Skeletal muscle tissue (tissue), 3 donors: ENCODE measurements at regions not wholly inside any gene's neighbourhood (a gene's known extent, or its start where the extent isn't known, plus 50 kb on each side); places are given as distances from the start of the nearest gene placed in this dataset.

Experiments
- H3K27ac ChIP-seq: one replicate; pipeline ENCODE4 v1.7.0; 2013; ENCODE audit warnings: mild to moderate bottlenecking, low read depth, low read length, inconsistent platforms
- H3K27me3 ChIP-seq, 3 donors: one replicate each; pipeline ENCODE4 v1.7.0; 2013; ENCODE audit warnings: low read length in 3 of 3; ENCODE audit not compliant: control insufficient read depth in 3 of 3, insufficient read depth in 3 of 3
- H3K36me3 ChIP-seq, 3 donors: one replicate each; pipeline ENCODE4 v1.7.0; 2013; ENCODE audit warnings: low read length in 3 of 3; ENCODE audit not compliant: control insufficient read depth in 3 of 3, insufficient read depth in 3 of 3
- H3K4me1 ChIP-seq, 3 donors: one replicate each; pipeline ENCODE4 v1.7.0; 2013; ENCODE audit warnings: low read length in 3 of 3, mild to moderate bottlenecking in 3 of 3; ENCODE audit not compliant: control insufficient read depth in 3 of 3, insufficient read depth in 3 of 3
- H3K4me3 ChIP-seq, 3 donors: one replicate each; pipeline ENCODE4 v1.7.0; 2013; ENCODE audit warnings: low read length in 3 of 3
- H3K9ac ChIP-seq, 3 donors: one replicate each; pipeline ENCODE4 v1.7.0; 2013; ENCODE audit warnings: low read length in 3 of 3, mild to moderate bottlenecking in 3 of 3, moderate library complexity in 2 of 3, low read depth in 1 of 3
- H3K9me3 ChIP-seq, 3 donors: one replicate each; pipeline ENCODE4 v1.7.0; 2013; ENCODE audit warnings: low read length in 3 of 3; ENCODE audit not compliant: control insufficient read depth in 3 of 3
- donor health status: Osteomylitis.

DNA sequence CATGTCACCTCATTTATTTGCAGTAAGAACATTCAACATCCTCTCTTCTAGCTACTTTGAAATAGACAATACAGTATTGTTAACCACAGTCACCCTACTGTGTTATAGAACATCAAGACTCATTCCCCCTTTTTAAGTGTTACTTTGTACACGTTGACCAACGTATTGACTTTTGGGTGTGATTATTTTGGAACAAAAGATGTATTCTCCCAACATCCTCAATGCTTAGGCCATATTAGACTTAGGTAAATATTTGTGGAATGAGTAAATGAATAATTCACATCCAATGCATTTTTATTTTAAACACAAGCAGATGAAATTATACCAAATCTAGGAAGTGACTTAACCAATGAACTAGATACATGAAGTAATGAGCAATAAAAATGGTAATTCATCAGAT, 296.6 kb downstream of the CHRM3 start:
- Histone ChIP-seq H3K9me3 (no peaks in the 10 kb centered on the region), H3K27me3 (no peaks in the 10 kb centered on the region), H3K36me3 (no peaks in the 10 kb centered on the region), H3K27ac (no peak overlapping the region), H3K4me1 (no peaks in the 10 kb centered on the region), H3K4me3 (no peak overlapping the region), H3K9ac (no peak overlapping the region)

DNA sequence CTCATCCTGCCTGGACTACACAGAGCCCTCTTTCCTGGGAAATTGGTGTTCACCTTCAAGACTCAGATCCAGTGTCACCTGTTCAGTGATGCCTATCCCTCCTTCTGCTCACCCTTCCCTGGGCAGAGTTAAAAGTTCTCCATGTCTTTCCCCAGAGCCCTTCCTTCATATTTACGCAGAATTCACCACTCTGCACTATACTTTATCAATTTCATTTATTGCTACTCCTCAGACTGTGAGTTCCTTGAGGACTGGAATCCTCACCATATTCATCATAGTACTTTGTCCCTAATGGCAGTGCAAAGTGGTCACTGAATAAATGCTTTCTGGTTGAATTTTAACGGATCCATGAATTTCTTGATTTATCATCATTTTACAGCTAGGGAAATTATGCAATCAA, 300.0 kb downstream of the CHRM3 start:
- Histone ChIP-seq H3K4me1 (no peaks in the 10 kb centered on the region), H3K27ac (no peak overlapping the region), H3K9me3 (no peaks in the 10 kb centered on the region), H3K27me3 (no peaks in the 10 kb centered on the region), H3K9ac (no peak overlapping the region), H3K4me3 (no peak overlapping the region), H3K36me3 (no peaks in the 10 kb centered on the region)

DNA sequence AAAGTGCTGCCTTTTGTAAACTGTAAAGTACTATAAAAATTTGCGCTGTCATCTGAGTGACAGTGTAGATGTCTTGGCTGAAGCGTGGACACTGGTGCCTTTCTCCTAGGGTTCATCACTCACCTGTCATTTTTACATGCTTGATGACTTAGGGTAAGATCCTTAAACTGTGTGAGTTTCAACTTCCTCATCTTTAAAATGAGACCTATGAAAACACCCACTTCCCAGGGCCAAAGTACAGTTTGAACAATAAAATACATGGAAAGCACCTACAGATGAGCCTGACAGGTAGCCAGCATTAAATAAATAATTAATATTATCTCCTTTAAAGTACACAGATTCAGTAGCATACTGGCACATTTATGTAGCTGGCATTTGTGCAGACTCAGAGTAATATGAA, 309.9 kb downstream of the CHRM3 start:
- no peaks in the 10 kb centered on the region for H3K9me3 ChIP-seq

DNA sequence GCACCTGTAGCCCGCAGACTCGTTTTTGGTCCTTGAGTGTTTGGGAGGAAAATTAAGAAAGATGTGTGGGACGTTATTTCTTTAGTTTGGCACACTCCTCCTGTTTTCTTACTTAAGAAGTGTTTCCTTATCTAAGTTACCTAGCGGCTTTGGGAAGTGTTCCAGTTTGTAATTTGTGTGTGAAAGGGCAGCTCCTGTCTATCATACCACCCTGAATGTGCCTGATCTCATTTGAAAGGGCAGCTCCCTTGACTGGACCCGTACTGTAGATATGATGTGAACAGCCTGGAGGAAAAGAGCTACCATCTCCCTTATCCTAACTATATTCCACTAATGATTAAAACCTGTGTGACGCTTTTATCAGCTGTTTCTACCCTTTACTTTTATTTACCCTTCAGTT, 314.3 kb downstream of the CHRM3 start:
- H3K4me1 ChIP-seq: no peaks in the 10 kb centered on the region
- no peaks in the 10 kb centered on the region for H3K36me3 ChIP-seq
- H3K27ac ChIP-seq: no peak overlapping the region
- H3K9ac ChIP-seq: no peak overlapping the region
- H3K4me3 ChIP-seq: no peak overlapping the region
- H3K27me3 ChIP-seq: no peaks in the 10 kb centered on the region
- H3K9me3 ChIP-seq: no peaks in the 10 kb centered on the region

More for the DNA sequence above, 309.9 kb downstream of the CHRM3 start:
- Histone ChIP-seq H3K27ac (no peak overlapping the region), H3K27me3 (no peaks in the 10 kb centered on the region), H3K9ac (no peak overlapping the region), H3K4me1 (no peaks in the 10 kb centered on the region), H3K4me3 (no peak overlapping the region), H3K36me3 (no peaks in the 10 kb centered on the region)

DNA sequence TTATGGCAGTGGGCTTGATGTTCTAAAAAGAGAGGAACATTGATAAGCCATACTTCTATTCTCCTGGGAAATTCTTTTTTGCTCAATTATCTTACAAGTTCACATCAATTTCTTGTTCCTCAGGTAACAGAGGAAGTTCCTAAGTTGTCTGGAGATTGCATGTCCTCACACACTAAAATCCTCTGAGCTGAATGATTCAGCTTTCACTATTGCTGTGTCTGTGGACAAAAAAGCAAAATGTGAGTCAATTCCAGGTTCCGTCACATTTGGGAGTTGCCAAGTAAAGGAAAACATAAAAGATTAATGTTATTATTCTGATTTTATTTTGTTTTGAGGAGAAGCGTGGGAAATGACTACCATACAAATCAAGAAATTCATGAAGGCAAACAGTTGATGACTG, 316.7 kb downstream of the CHRM3 start:
- no peak overlapping the region for H3K9ac ChIP-seq
- no peaks in the 10 kb centered on the region for H3K36me3 ChIP-seq
- H3K4me1 ChIP-seq: no peaks in the 10 kb centered on the region

GRCh38 chr1:239706245-239706892, 320.0 kb downstream of the CHRM3 start:
- Histone ChIP-seq H3K4me3 (peak overlapping the region in 1 of 3 donors; percentile 19), H3K36me3 (no peaks in the 10 kb centered on the region), H3K27me3 (no peaks in the 10 kb centered on the region), H3K4me1 (no peaks in the 10 kb centered on the region), H3K9ac (no peak overlapping the region), H3K27ac (no peak overlapping the region), H3K9me3 (no peaks in the 10 kb centered on the region)

More for the DNA sequence above, 316.7 kb downstream of the CHRM3 start:
- Histone ChIP-seq H3K9me3 (no peaks in the 10 kb centered on the region), H3K27me3 (no peaks in the 10 kb centered on the region), H3K4me3 (no peak overlapping the region), H3K27ac (no peak overlapping the region)

DNA sequence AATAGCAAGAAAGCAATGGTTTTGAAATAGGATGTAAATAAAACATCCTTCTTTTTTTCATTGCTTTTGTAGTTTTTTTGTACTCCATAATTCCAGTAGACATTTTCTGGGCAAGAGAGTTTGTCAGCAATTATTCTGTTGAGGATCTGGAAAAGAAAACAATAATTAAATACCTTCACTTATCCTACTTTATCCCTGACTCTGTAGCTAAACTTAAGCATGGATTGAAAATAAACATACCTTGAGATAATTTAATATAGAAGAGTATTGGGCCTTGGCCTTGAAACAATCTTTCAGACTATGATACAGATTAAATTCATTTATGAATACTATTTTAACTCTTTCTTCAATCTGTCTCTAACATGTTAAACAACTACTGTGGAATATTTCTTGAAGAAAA, 321.2 kb downstream of the CHRM3 start:
- Histone ChIP-seq H3K27ac (no peak overlapping the region), H3K36me3 (no peaks in the 10 kb centered on the region), H3K9me3 (no peaks in the 10 kb centered on the region), H3K9ac (no peak overlapping the region), H3K4me1 (no peaks in the 10 kb centered on the region), H3K27me3 (no peaks in the 10 kb centered on the region), H3K4me3 (no peak overlapping the region)

DNA sequence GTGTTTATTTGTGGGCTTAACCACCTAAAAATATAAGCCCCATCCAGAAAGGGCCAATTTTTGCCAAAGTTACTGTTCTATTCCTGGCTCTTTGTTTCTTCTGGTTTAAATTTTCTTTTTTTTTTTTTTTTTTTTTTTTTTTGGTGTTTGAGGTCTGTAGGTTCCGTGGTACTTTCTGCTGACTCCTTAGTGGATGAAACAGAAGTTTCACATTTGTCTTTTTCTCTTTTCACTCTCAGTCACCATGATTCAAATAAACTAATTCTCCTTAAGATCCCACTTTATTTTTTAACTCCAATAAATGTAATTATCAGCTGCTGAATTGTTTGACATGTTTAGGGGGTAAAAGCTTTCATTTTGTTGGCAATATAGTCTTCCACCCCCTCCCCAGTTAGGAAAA, 322.3 kb downstream of the CHRM3 start:
- H3K36me3 ChIP-seq: no peaks in the 10 kb centered on the region
- no peak overlapping the region for H3K4me3 ChIP-seq
- no peaks in the 10 kb centered on the region for H3K9me3 ChIP-seq
- H3K9ac ChIP-seq: no peak overlapping the region
- H3K4me1 ChIP-seq: no peaks in the 10 kb centered on the region
- H3K27me3 ChIP-seq: no peaks in the 10 kb centered on the region
- H3K27ac ChIP-seq: no peak overlapping the region

- Histone ChIP-seq H3K4me1 (no peaks in the 10 kb centered on the region), H3K36me3 (no peaks in the 10 kb centered on the region), H3K9ac (no peak overlapping the region)
Measured at GRCh38 chr1:239711768-239712167, 325.4 kb downstream of the CHRM3 start.

GRCh38 chr1:239717097-239717917, 330.9 kb downstream of the CHRM3 start:
- H3K4me3 ChIP-seq: no peak overlapping the region

More at GRCh38 chr1:239711768-239712167, 325.4 kb downstream of the CHRM3 start:
- Histone ChIP-seq H3K9me3 (no peaks in the 10 kb centered on the region), H3K4me3 (no peak overlapping the region), H3K27ac (no peak overlapping the region), H3K27me3 (no peaks in the 10 kb centered on the region)

More at GRCh38 chr1:239717097-239717917, 330.9 kb downstream of the CHRM3 start:
- H3K9me3 ChIP-seq: no peaks in the 10 kb centered on the region
- no peaks in the 10 kb centered on the region for H3K4me1 ChIP-seq
- H3K27me3 ChIP-seq: no peaks in the 10 kb centered on the region
- H3K36me3 ChIP-seq: no peaks in the 10 kb centered on the region
- no peak overlapping the region for H3K9ac ChIP-seq
- H3K27ac ChIP-seq: no peak overlapping the region
